Eye (tissue), 1 donor: ENCODE measurements at regions not wholly inside any gene's neighbourhood (a gene's known extent, or its start where the extent isn't known, plus 50 kb on each side); places are given as distances from the start of the nearest gene placed in this dataset.

Experiments used
- DNase-seq: peaks from one replicate; pipeline ENCODE4 v3.0.0-alpha.2; 2015

- no peak for DNase-seq
Measured at GRCh38 chr12:98224584-98225221, 290.7 kb upstream of the TMPO start.

DNA sequence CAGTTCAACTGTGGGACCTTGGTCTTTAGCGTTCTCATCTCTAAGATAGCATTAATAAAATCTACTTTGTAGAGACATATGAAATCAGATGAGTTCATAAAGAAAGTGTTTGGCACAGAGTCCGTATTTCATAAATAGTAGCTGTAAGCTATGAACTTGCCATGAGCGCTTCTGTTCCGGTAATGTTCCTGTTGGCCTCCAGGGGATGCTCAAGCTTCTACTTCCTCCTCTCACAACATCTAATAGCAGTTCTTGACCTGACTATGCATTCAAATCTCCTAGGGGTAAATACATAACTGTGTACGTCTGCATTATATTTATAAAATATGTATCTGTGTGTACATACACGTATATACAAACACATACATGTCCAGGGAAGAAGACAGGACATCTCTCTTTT is 288.2 kb upstream of the TMPO start:
- no peak for DNase-seq

DNA sequence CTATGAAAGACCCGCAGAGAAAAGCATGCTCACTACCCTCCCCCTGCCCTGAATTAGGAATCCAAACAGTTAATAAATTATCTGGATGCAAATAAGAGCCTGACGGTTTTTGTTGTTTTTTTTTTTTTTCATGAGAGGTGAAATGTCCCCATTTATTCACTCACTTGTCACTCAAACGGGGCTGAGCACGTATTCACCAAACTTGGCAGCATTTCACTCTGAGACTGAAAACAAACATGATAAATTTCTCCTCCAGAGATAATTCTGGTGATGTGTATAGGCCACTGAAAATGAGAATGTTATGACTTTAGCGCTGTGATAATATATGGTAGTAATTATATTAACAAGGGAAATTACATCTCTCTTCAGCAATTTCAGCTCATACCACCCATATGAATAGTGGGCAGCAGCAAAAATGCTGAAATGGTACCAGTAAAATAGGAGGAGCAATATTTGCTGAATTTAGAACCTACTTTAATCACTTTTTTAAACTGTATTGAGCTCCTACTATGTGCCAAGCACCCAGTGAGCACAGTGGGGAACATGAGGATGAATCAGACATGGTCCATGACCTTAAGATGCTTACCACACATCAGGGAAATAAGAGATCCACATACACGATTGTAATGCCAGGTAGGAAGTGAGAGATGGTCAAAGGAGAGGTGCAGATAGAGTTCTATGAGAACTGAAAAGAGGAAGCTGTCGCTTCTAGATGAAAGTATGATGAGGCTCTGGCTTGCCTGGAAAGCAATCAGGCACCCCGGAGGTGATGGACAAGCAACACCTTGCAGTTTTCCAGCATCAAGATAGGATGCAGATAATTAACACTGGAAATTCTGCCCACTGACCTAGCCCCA is 286.5 kb upstream of the TMPO start:
- DNase-seq, result no peak

DNA sequence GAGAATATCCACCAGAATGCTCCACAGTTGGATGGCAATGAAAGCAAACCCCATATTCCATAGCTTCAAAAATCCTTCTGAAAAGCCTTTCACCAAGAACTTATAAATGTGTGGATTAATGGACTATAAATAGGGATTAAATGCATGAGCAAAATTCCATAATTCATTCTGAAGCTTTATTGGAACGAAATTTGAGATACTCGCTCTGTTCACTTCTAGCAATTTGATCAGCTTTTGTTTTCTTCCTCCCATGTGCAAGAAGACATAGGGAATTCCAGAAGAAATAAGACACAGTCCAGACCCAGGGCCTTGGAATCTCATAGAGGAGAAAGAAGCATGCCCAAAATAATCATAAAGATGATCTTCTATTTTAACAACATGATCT is 285.9 kb upstream of the TMPO start:
- DNase-seq, result no peak

DNA sequence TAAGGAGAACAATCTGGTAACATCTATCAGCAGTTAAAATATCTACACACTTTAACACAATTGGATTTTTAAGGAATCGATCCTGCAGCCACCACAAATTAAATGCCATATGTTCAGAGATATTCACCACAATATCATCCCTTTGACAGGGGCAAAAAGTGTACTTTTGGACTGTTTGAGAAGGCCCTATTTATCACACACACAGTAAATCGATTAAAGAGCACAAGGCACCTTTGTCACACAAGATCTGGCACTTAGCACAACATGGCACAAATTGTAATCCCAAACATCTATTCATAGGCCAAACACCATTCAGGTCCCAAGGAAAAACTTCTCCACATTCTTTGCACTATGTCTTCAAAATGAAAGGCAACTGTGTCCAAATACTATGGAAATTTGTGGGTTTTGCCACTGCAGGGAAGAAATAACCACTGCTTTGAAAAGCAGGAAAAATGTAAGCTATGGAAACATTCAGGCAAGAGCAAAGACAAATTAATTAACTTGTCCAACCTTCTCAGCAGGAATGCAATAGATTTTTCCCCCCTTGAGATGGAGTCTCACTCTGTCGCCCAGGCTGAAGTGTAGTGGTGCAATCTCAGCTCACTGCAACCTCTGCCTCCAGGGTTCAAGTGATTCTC is 282.5 kb upstream of the TMPO start:
- no peak for DNase-seq

GRCh38 chr12:98235301-98235700 is 280.1 kb upstream of the TMPO start:
- no peak for DNase-seq

DNA sequence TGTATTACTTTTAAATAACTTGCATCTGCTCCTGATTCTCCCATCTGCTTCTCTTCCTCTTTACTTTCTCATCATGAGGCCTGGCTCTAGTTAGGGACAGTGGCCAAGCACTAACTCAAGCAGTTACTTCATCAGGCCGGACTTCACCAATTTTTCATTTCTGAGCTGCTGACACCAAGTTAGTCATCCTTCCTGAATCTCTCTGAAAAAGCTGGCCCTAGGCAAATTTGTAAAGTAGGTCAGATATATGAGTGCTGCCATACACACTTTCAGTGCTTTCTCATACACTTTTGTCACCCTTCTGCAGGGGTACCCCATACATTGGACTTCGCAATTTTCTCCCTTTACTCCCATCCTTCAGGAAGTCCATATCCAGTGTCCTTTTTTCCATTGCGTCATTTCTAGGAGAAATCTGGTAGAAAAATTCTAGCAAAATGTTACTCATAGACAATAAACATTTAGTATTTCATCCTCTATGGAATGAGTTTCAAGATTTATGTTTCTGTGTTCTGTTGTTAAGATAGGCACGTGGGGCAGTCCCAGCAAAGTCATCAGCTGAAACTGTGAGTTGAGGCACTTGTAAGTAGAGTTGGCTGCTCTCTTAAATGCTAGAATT is 276.8 kb upstream of the TMPO start:
- no peak for DNase-seq

DNA sequence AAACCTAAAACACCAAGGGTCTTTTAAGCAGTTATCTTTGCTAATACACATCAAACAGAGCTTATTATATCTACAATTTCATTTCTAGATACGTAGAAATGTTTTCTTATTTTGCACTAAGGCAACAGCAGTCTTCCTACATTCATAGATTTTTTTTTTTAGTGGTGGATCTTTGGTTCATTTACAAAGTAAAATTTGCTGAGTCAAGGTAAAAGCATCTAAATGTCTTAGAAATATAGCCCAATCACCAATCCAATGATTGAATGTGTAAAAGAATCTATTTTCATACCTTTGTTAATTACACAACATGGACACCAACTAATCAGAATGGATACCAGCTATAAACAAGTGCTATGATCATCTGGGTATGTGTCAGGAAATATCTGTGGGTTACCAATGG is 272.2 kb upstream of the TMPO start:
- no peak for DNase-seq

DNA sequence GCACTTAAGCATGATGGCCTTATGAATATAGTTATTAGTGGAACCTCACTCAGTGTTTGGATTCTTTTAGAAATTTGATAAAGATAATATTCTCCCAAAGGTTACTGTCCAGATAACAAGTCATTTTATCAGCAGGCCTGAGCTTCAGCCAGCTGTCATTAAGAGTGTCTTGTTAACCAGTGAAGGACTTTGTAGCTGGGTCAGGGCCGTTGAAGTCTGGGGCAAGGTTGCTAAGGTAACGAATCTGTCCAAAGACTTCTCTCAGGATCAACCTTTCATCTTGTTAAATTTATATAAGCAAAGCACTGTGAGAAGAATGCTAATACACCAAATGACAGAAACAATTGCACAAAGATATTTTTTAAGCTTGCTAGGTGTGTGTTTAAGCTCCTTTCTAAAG is 271.3 kb upstream of the TMPO start:
- DNase-seq, result peak; percentile 69

DNA sequence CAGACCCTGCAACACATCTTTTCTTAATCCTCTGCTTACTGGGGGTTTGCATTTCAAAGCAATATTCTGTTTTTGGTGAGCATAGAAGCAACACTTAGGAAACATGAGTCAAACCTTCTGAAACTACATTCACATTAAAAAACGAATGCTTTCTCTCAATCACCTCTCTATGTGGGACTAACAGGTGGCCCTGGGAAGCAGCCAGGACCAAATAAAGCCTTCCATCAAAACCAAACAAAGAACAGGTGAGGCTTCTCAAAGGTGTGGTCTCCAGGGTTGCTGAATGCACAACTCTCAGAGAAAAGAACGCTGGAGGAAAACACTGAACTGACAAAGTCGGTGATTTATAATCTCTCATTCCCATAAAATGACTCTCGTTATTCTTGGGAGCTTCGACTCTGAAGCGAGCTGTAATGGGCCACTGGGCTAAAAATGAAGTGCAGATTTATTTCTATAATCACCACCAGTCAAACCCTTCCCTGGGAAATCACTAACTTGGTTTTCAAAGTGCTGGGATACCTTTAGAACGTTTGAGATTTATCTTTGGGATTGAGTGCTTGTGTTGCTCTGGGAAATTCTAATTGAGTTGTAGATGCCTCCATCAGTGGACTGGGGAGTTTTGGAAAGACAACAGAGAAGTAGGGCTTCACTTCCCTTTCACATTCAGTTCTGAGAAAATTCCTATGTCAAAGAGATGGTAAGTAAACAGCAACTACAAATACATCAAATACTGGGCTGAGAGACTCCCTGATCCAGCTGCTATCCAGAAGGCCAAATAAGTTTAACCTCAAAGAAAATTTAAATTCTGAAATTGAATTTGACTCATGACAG is 262.0 kb upstream of the TMPO start:
- DNase-seq, result no peak

DNA sequence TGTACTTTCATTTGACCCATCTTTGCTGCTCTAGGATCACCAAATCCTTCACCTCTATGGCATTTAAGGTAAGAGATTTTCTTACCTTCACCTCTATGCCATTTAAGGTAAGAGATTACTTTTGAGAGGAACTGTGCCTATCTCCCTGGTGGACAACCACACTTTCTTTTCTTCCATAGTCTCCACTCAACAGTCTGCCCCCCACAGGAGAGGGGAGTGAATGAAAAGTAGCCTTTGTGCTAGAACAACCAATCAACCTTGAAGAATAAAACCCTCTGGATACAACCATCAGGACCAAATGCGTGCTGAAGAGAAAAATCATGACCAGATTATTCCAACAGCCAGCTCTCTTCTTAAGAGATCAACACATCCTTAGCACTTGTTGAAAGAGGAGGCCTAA is 258.6 kb upstream of the TMPO start:
- no peak for DNase-seq

- DNase-seq, result no peak
Measured at GRCh38 chr12:98259693-98260092, 255.7 kb upstream of the TMPO start.

DNA sequence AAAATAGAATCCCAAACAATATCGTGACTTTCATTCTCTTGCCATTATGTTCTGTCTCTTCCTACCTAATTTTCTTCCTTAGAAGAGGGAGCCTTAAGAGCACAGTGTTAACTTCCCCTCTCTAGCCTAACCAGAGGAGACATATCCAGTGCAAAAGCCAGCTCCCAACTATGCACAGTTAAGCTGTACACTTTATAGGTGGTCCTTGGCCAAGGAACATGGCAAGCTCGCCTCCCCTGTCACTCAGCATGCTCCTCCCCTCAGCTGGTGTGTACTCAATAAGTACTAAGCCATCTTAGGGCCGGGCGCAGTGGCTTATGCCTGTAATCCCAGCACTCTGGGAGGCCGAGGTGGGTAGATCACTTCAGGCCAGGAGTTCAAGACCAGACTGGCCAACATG is 255.1 kb upstream of the TMPO start:
- no peak for DNase-seq

- DNase-seq, result no peak
Measured at GRCh38 chr12:98262902-98263301, 252.5 kb upstream of the TMPO start.

DNA sequence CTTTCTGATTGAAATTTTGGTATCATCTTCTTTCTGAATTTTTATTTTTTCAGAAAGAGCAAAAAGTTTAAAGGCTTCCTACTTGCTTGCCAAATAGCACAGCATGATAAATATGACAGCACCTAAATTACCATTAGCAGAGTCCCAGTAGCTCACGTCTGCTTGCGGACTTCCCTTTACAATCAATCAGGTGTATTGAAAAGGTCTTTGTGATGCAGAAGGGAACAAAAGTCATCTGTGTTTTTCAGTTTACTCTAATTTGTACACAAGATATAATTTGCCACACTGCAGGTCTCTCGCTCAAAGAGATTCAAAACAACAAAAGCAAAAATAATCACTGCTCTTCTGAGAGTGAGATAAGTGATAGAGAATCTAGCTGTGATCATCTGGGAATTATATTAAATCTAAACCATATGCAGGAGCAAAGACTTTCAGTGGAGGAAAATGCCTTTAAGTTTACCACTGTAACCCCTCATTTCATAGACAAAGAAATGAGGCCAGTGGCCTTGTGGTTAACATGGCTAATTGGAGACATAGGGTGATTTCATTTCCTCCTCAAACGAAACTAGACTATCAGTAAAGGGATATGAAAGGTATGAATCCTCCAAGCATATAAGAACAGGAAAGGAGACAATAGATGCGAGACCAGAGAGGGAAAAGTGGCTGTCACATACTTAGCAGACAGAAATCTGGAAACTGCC is 240.8 kb upstream of the TMPO start:
- no peak for DNase-seq

DNA sequence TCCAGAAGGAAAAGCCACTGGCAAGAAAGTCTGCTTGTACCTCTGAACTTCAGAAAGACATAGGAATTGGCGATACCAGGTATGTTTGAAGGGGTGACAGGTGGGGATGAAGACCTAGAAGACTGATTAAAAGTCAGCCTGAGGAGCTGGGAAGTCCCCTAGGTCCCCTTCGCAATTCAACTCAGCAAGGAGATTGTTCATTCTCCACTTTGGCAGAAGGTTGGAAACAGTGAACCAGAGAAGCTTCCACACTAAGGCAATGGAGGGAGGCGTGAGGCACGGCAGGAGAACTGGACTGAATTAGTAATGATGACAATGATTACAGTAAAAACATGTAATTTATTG is 240.3 kb upstream of the TMPO start:
- no peak for DNase-seq

DNA sequence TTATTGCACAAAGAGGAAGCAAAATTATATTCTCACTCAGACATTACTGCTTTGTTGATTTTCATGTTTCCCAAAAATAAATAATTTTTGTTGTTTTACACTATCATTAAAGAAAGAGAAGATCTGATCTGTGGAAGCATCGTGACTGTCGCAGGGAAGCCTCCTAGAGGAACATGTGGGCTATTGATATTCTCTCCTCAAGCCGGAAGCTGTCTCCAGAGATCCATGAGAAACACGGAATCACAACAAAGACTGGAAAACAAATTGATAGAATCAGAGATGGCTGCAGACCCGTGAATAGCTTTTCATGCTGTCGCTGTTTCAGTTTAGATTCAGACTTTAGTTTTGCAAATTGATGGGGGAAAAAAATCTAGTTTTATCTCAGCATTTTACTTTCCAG is 235.2 kb upstream of the TMPO start:
- peak; percentile 58 for DNase-seq

- DNase-seq, result peak; percentile 75
Measured at GRCh38 chr12:98280621-98281020, 234.8 kb upstream of the TMPO start.

GRCh38 chr12:98291828-98292227 is 223.6 kb upstream of the TMPO start:
- DNase-seq, result no peak

DNA sequence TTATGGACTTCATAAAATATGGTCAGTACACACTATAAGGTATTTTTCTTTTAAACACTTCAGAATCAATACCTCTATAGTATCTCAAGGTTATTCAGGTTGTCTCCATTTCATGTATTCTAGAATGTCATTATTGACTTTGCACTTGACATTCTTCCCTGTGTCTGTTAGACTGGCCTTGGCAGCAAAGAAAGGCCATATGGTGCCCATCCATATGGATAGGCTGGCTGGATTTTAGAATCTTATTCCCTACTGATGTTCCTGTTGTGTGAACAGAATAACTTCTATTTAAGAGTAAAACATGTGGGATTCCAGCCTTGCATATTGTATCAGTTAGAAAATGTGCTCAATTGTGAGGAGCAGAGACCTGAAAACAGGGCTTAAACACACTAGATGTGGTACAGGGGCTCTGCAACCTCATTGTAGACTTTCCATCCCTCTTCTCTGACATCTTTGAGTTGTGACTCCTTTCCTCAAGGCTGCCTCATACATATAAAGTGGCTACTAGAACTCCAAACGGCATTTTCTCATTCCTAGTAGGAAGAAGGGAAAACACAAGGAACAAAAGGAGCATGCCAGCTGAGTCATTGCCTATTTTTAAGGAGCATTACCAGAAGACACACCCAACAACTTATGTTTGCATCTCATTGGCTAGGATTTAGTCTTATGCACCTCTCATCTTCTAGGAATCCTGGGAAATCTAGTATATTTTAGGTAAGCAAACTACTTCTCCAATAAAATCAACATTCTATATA is 221.2 kb upstream of the TMPO start:
- DNase-seq, result no peak

DNA sequence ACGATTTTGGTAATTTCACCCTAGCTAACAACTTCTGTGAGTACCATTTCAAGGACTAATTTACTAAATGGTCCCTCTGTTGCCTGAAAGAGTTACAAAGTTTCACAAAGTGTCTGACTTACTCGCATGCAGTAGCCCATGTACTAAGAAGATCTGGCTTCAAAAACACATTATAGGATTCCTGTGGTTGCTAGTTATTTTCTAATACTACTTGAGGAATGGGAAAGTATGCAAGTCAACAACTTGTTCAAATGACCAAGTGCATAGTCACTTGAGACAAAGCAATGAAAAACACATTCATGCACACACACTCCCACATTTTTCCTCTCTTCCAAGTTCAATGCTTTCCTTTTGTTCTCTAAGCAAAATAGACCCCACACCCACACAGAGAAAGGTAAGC is 219.7 kb upstream of the TMPO start:
- DNase-seq, result no peak
